BLaER1 (cell line): ENCODE measurements at regions not wholly inside any gene's neighbourhood (a gene's known extent, or its start where the extent isn't known, plus 50 kb on each side); places are given as distances from the start of the nearest gene placed in this dataset.
"Not testable (repeated sequence)": the region's sequence is repeated elsewhere in the genome, so short reads cannot be mapped to it uniquely, and the experiment has no call there.

Experiments
- H3K27ac ChIP-seq: shearing (Covaris generic); formaldehyde crosslinking; 2 replicates; pipeline ENCODE4 v1.8.1; 2022
- H3K27me3 ChIP-seq: shearing (Covaris generic); formaldehyde crosslinking; 2 replicates; pipeline ENCODE4 v1.8.1; 2022
- H3K36me3 ChIP-seq: shearing (Covaris generic); formaldehyde crosslinking; 2 replicates; pipeline ENCODE4 v1.8.1; 2022
- H3K4me1 ChIP-seq: shearing (Covaris generic); formaldehyde crosslinking; 2 replicates; pipeline ENCODE4 v1.8.1; 2022
- H3K4me2 ChIP-seq: shearing (Covaris generic); formaldehyde crosslinking; 2 replicates; pipeline ENCODE4 v1.8.1; 2022
- H3K4me3 ChIP-seq: shearing (Covaris generic); formaldehyde crosslinking; 2 replicates; pipeline ENCODE4 v1.8.1; 2022
- H3K9ac ChIP-seq: shearing (Covaris generic); formaldehyde crosslinking; 2 replicates; pipeline ENCODE4 v1.8.1; 2022
- H3K9me3 ChIP-seq: shearing (Covaris generic); formaldehyde crosslinking; 2 replicates; pipeline ENCODE4 v1.8.1; 2022
- H4K20me1 ChIP-seq: shearing (Covaris generic); formaldehyde crosslinking; 2 replicates; pipeline ENCODE4 v1.8.1; 2022
- Cebpa-rat ChIP-seq: shearing (Covaris generic); IDR thresholded peaks from 2 replicates; pipeline ENCODE4 v1.8.1; 2022

GRCh38 chr6:4359108-4359730 is 223.8 kb upstream of the ECI2 start:
- H3K4me2 ChIP-seq, result no peak overlapping the region
- H3K4me1 ChIP-seq, result 0 out of 2 replicates have a peak, but pooled peaks cover 5% of the 10 kb centered on the region
- H3K9ac ChIP-seq, result no peak overlapping the region
- H3K27me3 ChIP-seq, result no peaks in the 10 kb centered on the region
- no peaks in the 10 kb centered on the region for H4K20me1 ChIP-seq
- no peak overlapping the region for H3K4me3 ChIP-seq
- H3K27ac ChIP-seq, result no peak overlapping the region
- no peak for TF ChIP-seq Cebpa-rat
- no peaks in the 10 kb centered on the region for H3K9me3 ChIP-seq
- H3K36me3 ChIP-seq, result no peaks in the 10 kb centered on the region

GRCh38 chr6:4358414-4359107 is 223.2 kb upstream of the ECI2 start:
- Histone ChIP-seq H3K27me3 (no peaks in the 10 kb centered on the region), H3K9ac (no peak overlapping the region), H4K20me1 (no peaks in the 10 kb centered on the region), H3K4me1 (0 out of 2 replicates have a peak, but pooled peaks cover 5% of the 10 kb centered on the region), H3K36me3 (no peaks in the 10 kb centered on the region), H3K27ac (no peak overlapping the region), H3K9me3 (no peaks in the 10 kb centered on the region), H3K4me2 (no peak overlapping the region), H3K4me3 (no peak overlapping the region)
- no peak for TF ChIP-seq Cebpa-rat

GRCh38 chr6:4357660-4358152 is 222.3 kb upstream of the ECI2 start:
- H3K4me1 ChIP-seq, H3K9me3 ChIP-seq, H3K27me3 ChIP-seq, H3K4me3 ChIP-seq, H3K9ac ChIP-seq, H3K4me2 ChIP-seq, H3K27ac ChIP-seq, H3K36me3 ChIP-seq, H4K20me1 ChIP-seq: not testable (repeated sequence)

GRCh38 chr6:4356899-4357659 is 221.7 kb upstream of the ECI2 start:
- no peak for TF ChIP-seq Cebpa-rat
- Histone ChIP-seq H4K20me1 (no peaks in the 10 kb centered on the region), H3K36me3 (no peaks in the 10 kb centered on the region), H3K27ac (no peak overlapping the region), H3K4me1 (0 out of 2 replicates have a peak, but pooled peaks cover 5% of the 10 kb centered on the region), H3K9me3 (no peaks in the 10 kb centered on the region), H3K4me3 (no peak overlapping the region), H3K9ac (no peak overlapping the region), H3K4me2 (no peak overlapping the region), H3K27me3 (no peaks in the 10 kb centered on the region)

GRCh38 chr6:4355241-4355640 is 219.9 kb upstream of the ECI2 start:
- Histone ChIP-seq H3K36me3 (no peaks in the 10 kb centered on the region), H3K27me3 (no peaks in the 10 kb centered on the region), H3K9me3 (no peaks in the 10 kb centered on the region), H3K4me3 (no peak overlapping the region), H3K27ac (no peak overlapping the region), H3K9ac (no peak overlapping the region), H4K20me1 (no peaks in the 10 kb centered on the region), H3K4me2 (no peak overlapping the region), H3K4me1 (peaks cover 7% of the 10 kb centered on the region)
- no peak for TF ChIP-seq Cebpa-rat

- Histone ChIP-seq H3K4me2 (no peak overlapping the region), H3K4me3 (no peak overlapping the region), H3K4me1 (peaks cover 11% of the 10 kb centered on the region), H4K20me1 (no peaks in the 10 kb centered on the region), H3K27me3 (no peaks in the 10 kb centered on the region), H3K9ac (no peak overlapping the region), H3K36me3 (no peaks in the 10 kb centered on the region), H3K9me3 (no peaks in the 10 kb centered on the region), H3K27ac (no peak overlapping the region)
- TF ChIP-seq Cebpa-rat, result no peak
Measured at GRCh38 chr6:4354181-4354580, 218.8 kb upstream of the ECI2 start.

GRCh38 chr6:4352731-4353130 is 217.4 kb upstream of the ECI2 start:
- Histone ChIP-seq H3K27me3 (no peaks in the 10 kb centered on the region), H3K27ac (no peak overlapping the region), H3K4me3 (no peak overlapping the region), H3K36me3 (no peaks in the 10 kb centered on the region), H3K9me3 (no peaks in the 10 kb centered on the region), H3K4me2 (no peak overlapping the region), H3K4me1 (peaks cover 11% of the 10 kb centered on the region), H3K9ac (no peak overlapping the region), H4K20me1 (no peaks in the 10 kb centered on the region)
- no peak for TF ChIP-seq Cebpa-rat

GRCh38 chr6:4352322-4352669 is 216.9 kb upstream of the ECI2 start:
- TF ChIP-seq Cebpa-rat, result no peak
- no peaks in the 10 kb centered on the region for H3K36me3 ChIP-seq
- no peak overlapping the region for H3K4me2 ChIP-seq
- no peak overlapping the region for H3K4me3 ChIP-seq
- H3K27ac ChIP-seq, result no peak overlapping the region
- H4K20me1 ChIP-seq, result no peaks in the 10 kb centered on the region
- H3K9me3 ChIP-seq, result no peaks in the 10 kb centered on the region
- peaks cover 11% of the 10 kb centered on the region for H3K4me1 ChIP-seq
- H3K9ac ChIP-seq, result no peak overlapping the region
- no peaks in the 10 kb centered on the region for H3K27me3 ChIP-seq

- H3K4me2 ChIP-seq, result no peak overlapping the region
- H3K4me3 ChIP-seq, result no peak overlapping the region
Measured at GRCh38 chr6:4351520-4352321, 216.3 kb upstream of the ECI2 start.

More at GRCh38 chr6:4351520-4352321, 216.3 kb upstream of the ECI2 start:
- no peak overlapping the region for H3K27ac ChIP-seq
- peaks cover 11% of the 10 kb centered on the region for H3K4me1 ChIP-seq
- no peaks in the 10 kb centered on the region for H4K20me1 ChIP-seq
- H3K27me3 ChIP-seq, result no peaks in the 10 kb centered on the region
- no peak overlapping the region for H3K9ac ChIP-seq
- TF ChIP-seq Cebpa-rat, result no peak
- no peaks in the 10 kb centered on the region for H3K9me3 ChIP-seq
- no peaks in the 10 kb centered on the region for H3K36me3 ChIP-seq
